ENCODE measurements at regions not wholly inside any gene's neighbourhood (a gene's known extent, or its start where the extent isn't known, plus 50 kb on each side); places are given as distances from the start of the nearest gene placed in this dataset.
"Not testable (repeated sequence)": the region's sequence is repeated elsewhere in the genome, so short reads cannot be mapped to it uniquely, and the experiment has no call there.

DNA sequence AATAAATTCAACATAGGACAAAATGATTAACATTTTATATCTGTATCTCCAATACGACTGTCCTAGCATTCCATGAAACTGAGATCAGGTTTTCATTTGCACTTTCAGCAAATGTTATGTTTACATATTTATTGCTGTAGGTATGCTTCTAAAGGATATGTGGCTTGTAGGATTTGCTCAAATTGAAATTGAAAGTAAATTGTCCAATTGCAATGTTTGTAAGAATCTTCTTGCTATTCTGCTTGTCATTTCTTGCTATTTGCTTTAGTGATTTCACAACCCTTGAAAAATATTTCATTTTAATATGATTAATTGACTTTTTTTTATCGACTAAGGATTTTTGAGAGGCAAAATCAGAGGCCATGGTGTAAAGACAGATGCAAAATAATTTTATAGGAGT is 904.2 kb upstream of the RAG2 start:
- no peak for DNase-seq

DNA sequence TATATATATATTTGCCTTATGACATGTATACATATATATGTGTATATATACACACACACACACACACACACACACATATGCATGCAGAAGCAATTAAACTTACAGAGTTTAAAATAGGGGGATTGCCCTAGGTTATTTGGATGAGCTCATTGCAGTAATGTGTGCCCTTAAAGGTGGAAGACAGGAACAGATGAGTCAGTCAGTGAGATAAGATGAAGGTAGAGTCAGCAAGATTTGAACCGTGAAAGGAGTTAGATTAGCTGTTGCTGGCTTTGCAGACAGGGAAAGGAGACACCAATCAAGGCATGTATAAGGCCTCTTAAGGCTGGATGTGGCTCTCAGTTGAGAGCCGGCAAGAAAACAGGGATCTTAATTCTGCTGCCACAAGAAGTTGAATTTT is 902.4 kb upstream of the RAG2 start:
- DNase-seq, result no peak

DNA sequence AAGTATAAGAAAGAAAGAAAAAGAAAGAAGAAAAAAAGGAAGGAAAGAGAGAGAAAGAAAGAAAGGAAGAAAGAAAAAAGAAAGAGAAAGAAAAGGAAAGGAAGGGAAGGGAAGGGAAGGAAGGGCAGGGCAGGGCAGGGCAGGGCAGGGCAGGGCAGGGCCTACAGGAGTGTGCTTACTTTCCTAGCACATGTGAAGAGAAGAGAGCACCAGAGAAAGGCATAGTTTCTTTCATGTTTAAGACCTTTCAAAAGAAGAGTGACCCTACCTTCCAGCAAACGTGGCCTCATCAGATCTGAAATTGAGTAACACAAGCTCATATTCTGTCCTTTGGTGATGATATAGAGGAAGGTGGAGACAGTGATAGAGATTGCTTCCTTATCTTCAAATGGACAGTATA is 899.3 kb upstream of the RAG2 start:
- no peak for DNase-seq

DNA sequence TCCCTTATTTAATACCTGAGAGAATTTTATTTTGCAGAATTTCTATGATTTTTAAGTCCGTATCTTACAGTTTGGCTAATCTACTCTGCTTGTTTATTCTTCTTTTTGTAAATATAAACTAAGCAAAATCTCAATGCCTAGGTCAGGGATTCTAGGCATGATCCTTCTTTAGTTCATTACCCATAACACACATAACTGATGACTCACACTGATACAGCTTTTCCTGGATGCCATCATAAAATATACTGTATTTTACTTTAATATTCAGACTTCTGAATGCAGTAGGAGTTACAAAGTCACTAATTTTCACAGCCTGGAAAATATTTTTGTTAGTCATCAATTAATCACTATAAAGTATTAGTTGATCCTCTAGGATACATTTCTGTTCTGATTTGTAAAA is 898.2 kb upstream of the RAG2 start:
- no peak for DNase-seq

DNA sequence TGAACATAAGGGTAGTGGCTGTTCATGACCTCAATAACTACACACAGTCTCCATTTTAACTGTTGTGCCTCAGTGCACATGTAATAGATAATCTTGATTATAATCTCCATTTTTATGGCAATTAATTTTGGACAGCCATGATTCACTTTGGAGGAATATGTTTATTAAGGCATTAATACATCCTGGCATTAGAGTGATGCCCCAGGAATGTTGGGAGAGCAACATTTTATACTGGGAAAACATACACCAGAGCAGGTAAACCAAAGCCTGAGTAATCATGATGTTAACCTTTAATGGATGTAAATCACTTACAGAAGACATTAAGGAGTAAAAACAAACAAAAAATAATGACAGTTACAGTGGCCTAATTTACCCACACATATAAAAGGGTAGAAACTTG is 886.3 kb upstream of the RAG2 start:
- no peak for DNase-seq

DNA sequence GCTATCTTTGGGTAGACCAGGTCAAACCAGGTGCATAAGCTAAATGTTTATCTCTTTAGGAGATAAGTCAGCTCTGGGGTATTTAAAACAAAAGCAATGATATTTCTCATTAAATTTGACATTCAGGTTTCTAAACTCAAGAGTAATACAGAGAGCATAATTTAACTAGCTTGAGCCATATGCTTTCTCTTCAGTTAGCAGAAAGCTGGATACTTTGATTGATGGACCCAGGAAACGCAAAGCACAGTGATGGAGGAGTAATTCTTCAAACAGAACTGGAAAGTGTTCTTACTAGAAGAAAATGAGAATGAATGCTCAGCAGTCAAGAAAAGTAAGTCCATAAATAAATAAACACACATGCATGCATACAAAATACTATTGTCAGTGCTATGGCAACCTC is 885.7 kb upstream of the RAG2 start:
- no peak for DNase-seq

DNA sequence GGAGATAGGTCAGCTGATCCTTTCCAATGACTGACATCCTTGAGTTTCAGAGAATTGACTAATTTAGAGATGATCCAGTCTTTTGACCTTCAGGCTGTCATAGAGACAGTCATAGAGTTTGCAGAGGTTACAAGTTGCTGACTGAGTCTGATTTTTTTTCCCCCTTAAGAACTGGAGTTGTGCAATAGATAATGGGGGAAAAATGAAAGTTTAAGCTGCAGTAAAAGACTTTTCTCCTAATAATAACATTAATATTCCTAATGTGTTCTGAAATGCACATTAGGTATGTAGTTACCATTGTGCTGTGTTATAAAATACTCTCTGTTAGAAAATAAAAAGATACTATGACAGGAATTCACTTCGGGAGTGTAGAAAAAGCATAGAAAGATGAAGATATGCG is 876.9 kb upstream of the RAG2 start:
- DNase-seq, result no peak

DNA sequence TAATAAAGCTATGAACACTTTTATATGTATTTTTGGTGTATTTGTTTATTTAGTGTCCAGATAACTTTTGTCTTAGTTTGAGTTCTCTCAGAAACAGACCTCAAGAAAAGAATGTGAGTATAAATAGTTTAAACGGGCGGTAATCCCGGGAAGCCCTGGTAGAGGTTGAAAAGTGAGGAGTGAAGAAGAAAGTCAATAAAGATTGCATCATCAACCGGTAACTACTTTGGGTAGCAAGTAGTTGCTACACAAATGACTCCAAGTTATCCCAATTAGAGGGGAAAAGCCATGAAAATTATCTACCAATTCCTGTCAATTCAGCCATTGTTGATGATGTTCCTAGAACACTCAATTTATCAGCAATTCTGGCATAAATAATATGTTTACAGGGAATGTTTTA is 870.3 kb upstream of the RAG2 start:
- DNase-seq, result no peak

DNA sequence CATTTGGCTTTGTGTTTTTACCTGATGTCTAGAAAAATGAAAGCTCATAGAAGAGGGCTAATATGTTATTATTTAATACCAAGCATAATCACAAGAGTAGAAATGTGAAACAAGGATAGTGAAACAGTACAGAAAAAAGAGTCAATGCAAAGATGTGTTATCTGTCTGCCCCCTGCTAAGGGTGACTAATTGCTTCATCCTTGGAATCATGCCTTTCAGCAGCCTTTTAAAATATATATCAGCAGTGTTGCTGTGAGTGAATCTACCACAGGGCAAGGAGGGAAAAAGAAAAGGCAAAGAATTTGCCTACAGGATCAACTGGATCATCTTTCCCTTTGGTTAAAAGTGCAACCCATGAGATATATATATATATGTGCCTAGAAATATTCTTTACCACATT is 867.2 kb upstream of the RAG2 start:
- DNase-seq, result peak; percentile 41

DNA sequence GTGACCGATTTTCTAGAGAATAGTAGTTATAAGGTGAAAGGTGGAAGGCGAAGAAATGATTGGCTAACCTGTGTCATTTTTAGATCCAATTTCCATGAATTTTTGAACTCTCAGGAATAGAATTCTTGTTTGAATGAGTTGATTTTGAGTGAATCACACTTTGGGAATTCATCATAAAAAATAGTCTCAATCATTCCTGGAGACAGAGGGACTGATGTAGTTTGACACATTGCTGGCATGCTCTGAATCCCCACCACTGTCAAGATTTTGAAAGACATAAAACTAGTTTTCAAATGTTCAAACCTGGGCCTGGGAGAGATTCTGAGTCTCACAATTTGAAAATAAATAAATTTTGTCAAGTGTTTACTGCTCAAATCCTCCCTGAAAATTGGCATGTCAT is 861.4 kb upstream of the RAG2 start:
- DNase-seq, result peak; percentile 20

DNA sequence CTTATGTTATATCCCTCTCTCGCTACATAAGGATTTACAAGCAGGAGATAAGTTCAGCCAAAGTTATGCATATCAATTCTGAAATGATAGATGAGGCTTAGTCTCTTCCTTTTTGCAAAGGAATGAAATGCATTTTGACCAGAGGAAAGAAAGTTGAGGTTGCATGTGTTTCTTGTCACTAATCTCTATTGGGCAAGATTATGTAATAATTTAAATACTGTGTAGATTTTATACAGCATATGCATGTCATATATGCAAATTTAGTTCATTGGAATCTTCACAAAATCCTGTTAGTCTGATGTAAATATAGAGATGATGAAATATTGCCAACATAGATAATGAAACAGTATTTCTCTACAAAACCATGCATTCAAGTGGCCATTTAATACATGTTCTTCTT is 858.7 kb upstream of the RAG2 start:
- DNase-seq, result peak; percentile 57

DNA sequence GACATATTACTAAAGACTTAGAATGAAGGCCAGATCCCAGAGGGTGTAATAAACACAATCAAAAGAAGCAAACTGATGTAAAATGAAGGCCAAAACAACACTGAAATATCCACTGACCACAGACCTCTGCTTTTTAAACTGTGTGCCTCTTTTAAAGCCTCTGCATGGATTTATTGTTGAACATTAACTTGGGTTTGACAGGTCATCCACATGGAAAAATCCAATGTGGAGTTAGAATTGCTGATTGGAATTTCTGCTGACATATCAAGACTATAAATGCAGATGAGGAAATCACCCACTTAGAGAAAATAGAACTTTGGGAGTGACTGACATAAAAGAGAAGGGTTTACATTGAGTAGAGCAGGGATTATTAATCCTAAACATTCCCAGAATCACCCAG is 853.9 kb upstream of the RAG2 start:
- no peak for DNase-seq

DNA sequence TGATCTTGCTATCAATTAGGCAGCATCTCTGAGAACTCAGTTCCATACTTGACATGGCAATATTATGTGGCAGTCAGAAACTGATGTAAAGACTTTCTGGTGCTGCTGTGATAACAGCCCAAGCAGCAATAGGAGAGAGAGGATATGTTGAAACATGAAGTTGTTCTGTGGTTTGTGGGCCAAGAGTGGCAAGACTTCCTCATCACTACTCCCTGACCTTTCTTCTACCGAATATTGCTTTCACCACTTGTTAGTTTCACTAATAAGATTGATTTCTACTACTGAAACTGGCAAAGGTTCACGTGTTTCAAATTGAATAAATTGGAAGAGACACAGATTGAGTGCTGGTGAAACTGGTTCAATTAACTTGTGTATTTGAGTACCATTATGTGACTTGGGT is 852.6 kb upstream of the RAG2 start:
- DNase-seq, result no peak

DNA sequence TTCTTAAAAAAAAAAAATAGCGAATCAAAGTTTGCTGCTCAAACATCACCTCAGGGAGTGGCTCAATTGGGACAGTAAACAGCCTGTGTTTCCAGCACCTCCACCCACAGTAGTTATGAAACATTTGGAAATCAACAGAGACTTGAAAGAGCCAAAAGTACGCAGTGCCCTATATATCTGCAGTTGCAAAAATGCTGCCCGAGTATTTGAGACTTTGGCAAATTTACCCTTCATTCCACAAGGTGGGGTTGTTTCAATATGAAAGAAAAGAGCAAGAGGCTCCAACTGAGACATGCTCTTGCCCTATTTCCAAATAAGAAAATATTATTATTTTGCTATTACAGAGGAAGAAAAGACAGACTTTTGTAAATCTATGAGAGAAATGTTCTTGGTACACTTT is 851.1 kb upstream of the RAG2 start:
- peak; percentile 68 for DNase-seq

DNA sequence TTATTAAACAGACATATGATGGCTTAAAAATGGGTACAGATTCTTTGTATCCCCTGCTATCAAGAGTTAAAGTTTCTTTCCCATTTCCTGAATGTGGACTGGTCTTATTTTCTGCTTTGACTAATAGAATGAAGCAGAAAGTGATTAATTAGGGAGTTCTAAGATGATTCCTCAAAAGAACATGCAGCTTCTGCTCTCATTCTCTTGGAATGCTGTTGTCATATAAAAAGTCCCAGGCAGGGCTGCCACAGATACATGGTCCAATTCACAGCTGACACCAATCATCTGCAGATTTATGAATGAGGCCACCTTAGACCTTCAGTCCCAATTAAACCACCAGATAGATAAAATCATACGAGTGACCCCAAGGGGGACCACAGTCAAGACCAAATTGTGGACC is 844.5 kb upstream of the RAG2 start:
- peak; percentile 68 for DNase-seq

DNA sequence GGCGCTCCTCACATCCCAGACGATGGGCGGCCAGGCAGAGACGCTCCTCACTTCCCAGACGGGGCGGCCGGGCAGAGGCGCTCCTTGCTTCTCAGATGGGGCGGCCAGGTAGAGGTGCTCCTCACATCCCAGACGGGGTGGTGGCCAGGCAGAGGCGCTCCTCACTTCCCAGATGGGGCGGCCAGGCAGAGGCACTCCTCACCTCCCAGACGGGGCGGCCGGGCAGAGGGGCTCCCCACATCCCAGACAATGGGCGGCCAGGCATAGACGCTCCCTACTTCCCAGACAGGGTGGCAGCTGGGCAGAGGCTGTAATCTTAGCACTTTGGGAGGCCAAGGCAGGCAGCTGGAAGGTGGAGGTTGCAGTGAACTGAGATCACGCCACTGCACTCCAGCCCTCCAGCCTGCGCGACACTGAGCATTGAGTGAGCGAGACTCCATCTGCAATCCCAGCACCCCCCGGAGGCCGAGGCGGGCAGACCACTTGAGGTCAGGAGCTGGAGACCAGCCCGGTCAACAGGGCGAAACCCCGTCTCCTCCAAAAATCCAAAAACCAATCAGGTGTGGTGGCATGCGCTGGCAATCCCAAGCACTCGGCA is 833.7 kb upstream of the RAG2 start:
- not testable (repeated sequence) for DNase-seq

DNA sequence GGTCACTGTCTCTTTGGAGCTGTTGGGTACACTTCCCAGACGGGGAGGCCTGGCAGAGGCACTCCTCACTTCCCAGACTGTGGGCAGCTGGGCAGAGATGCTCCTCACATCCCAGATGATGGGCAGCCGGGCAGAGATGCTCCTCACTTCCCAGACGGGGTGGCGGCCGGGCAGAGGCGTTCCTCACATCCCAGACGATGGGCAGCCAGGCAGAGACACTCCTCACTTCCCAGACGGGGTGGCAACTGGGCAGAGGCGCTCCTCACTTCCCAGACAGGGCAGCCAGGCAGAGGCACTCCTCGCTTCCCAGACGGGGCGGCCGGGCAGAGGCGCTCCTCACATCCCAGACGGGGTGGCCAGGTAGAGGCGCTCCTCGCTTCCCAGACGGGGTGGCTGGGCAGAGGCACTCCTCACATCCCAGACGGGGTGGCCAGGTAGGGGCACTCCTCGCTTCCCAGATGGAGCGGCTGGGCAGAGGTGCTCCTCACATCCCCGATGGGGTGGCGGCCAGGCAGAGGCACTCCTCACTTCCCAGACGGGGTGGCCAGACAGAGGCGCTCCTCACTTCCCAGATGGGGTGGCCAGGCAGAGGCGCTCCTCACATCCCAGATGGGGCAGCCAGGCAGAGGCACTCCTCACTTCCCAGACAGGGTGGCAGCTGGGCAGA is 833.1 kb upstream of the RAG2 start:
- DNase-seq, result not testable (repeated sequence)

DNA sequence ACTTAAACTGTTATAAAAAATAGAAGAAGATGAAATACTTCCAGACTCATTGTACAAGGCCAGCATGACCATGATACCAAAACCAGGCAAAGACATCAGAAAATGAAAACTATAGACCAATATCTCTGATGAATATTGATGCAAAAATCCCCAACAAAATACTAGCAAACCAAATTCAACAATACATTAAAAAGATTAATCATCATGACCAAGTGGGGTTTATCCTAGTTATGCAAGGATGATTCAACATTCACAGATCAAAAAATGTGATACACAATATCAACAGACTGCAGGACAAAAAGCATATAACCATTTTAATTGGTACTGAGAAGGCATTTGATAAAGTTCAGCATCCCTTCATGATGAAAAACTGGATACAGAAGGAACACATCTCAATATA is 824.5 kb upstream of the RAG2 start:
- peak; percentile 8 for DNase-seq

DNA sequence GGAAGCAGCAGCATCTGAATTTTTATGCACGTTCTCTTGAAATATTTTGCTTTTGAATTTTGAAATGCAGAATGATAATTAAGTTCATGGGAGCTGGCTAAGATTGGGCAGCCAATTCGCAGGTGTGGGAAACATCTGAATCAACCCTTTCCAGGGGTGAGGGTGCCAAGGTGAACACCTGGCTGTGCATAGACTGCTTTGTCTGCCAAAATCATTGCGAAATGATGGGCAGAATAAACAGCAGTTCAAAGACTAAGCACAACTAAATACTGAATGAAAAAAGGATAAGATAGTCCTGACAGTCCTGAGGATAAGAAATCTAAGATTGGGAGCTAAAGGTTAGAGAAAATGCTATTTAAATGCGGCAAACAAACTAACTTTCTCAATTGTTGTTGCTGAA is 813.3 kb upstream of the RAG2 start:
- DNase-seq, result no peak

DNA sequence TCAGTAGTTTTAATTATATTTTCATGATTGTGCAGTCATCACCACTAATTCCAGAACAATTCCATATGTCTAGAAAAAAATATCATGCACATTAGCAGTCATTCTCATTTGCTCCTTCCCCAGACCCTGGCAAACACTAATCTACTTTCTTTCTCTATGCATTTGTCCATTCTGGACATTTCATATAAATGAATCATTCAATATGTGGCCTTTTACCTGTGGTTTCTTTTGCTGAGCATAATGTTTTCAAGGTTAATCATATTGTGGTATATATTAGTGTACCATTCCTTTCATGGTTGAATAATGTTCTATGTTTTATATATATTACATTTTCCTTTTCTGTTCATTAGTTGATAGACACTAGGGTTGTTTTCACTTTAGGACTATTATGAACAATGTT is 811.1 kb upstream of the RAG2 start:
- DNase-seq, result peak; percentile 83

DNA sequence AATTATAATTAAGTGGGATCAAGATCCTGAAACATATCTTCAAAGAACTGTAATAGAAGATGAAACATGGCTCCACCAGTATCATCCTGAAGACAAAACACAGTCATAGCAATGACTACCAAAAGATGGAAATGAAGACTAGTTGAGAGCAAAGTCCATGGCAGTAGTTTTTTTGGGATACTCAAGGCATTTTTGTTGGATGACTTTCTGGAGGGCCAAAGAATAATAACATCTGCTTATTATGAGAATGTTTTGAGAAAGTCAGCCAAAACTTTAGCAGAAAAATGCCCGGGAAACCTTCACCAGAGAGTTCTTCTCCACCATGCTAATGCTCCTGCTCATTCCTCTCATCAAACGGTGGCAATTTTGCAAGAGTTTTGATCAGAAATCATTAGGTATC is 809.4 kb upstream of the RAG2 start:
- DNase-seq, result peak; percentile 29

DNA sequence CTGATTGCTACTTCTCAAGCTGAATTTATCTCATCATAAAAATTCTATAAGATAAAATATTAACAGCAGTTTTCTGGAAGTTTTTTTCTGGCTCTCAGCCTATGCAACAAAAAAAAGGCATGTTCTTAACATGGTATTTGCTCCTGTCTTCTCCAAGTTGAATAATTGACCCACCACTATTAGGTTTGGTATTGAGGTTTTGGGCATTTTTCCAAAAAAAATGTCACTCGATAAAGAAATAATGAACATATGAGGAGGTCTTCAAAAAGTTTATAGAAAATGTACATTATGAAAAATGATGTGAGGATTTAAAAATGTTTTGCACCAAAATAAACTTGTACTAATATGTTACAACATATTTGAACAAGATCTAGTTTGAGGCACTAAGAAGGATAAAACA is 808.6 kb upstream of the RAG2 start:
- DNase-seq, result peak; percentile 63

DNA sequence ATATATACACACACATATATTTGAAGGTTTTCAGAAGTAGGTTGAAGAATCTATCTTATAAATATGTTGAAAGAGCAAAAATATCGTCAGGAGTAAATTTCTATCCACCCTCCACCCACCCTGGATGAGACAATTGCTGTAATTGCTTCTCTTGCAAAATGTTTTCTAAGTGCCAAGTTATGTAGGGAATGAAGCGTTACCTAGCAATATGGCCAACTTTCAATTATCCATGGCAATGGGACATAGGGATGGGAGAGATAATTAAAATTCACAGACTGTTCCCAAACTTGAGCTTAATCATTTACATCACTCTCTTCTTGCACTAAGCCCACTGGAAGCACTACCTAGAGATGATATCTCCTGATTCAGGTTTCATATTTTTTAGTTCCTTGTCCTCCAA is 806.2 kb upstream of the RAG2 start:
- DNase-seq, result no peak

DNA sequence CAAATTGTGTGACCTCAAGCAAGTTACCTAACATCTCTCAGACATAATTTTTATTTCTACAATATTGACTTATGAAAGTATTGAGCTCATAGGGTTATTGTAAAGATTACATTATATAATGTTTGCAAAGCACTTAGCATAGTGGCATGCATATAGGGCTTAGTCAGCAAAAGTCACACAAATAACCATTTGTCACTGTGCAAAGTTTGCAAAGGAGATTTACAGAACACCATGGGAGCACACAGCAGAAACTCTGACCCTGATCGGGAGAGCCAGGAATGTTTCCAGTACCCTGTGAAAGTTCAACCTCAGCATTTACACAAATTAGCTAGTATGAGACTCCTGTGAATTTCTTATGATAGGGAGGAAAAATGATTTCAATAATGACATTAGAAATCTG is 804.6 kb upstream of the RAG2 start:
- DNase-seq, result no peak

DNA sequence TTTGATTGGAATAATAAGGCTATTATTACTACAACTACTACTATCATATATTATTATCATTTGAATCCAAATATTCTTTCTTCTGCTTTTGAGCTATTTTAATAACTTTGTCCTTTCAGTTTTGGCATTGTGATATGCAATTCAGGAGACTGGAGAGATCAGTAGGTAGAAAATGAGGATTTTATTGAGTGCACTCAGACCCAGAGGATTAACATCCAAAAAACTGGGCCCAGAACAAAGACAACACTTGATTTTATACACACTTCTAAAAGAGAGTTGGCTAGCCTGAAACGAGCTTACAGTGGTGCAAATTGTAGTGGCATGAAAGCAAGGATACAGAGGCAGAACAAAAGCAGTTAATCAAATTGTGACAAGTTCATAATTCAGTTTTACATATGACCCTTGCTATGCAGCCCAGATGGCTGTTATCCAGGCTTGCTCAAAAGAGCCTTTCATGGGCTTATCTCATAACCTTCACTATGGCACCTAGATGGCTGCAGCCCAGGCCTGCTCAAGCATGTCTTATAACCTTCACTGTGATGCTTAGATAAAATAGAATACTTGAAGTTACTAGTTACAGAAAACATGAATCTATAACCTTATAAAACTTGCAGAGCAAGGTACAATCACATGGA is 796.3 kb upstream of the RAG2 start:
- DNase-seq, result no peak

Measured in fibroblast of skin of abdomen (primary cell).